B cell (primary cell): ENCODE measurements at regions not wholly inside any gene's neighbourhood (a gene's known extent, or its start where the extent isn't known, plus 50 kb on each side); places are given as distances from the start of the nearest gene placed in this dataset.

Source experiments
- ATAC-seq: fragments of 200-7000 bp; cut with Tn5 transposase; one replicate; pipeline ENCODE4 v1.10.0; 2021; ENCODE audit warnings: low read depth, mild to moderate bottlenecking, moderate number of reproducible peaks, moderate library complexity
- CTCF ChIA-PET: fragments of 350-600 bp; sonication (Branson Sonifier 250); formaldehyde crosslinking; loops from one replicate; lab custom pipeline; 2021; ENCODE audit warnings: antibody characterized with exemption, inconsistent platforms; lab: Charles Lee
- POLR2A ChIA-PET: fragments of 350-600 bp; sonication (Branson Sonifier 250); formaldehyde crosslinking; loops from one replicate; lab custom pipeline; 2021; ENCODE audit warnings: antibody characterized with exemption; lab: Charles Lee
- DNase-seq: peaks from one replicate; pipeline ENCODE4 v3.0.0; 2013
- H2AFZ ChIP-seq: 2 replicates; pipeline ENCODE4 v1.6.1; 2012; ENCODE audit warnings: mild to moderate bottlenecking, low read depth, low read length; ENCODE audit not compliant: insufficient read depth, poor library complexity, severe bottlenecking
- H3K27ac ChIP-seq, 2 donors: 1 replicate in 1 of 2; 2 replicates in 1 of 2; pipeline ENCODE4 v1.5.1; 2012 to 2013; ENCODE audit warnings: low read length in 2 of 2, mild to moderate bottlenecking in 2 of 2, moderate library complexity in 1 of 2
- H3K27me3 ChIP-seq, 4 experiments: fragments of 200-600 bp in 1 of 4; sonication (generic) in 1 of 4; replicated peaks in 1 of 4; 1 replicate in 2 of 4; 2 replicates in 2 of 4; pipeline versions ENCODE4 v1.6.1 to v1.7.0; 2013 to 2016; ENCODE audit warnings: low read length in 3 of 4, mild to moderate bottlenecking in 2 of 4, mixed read lengths in 1 of 4, moderate library complexity in 1 of 4; ENCODE audit not compliant: insufficient read depth in 4 of 4, control insufficient read depth in 3 of 4; ENCODE audit errors: control extremely low read depth in 1 of 4
- H3K36me3 ChIP-seq, 2 experiments: replicated peaks in 1 of 2; 1 replicate in 1 of 2; 2 replicates in 1 of 2; pipeline versions ENCODE4 v1.6.1 to v1.7.1; 2013; ENCODE audit warnings: low read length in 1 of 2; ENCODE audit not compliant: insufficient read depth in 2 of 2, control insufficient read depth in 1 of 2; ENCODE audit errors: control extremely low read depth in 1 of 2, extremely low read depth in 1 of 2
- H3K4me1 ChIP-seq, 2 donors: fragments of 200-600 bp in 1 of 2; sonication (generic) in 1 of 2; 1 replicate in 1 of 2; 2 replicates in 1 of 2; pipeline versions ENCODE4 v1.5.1 to v1.6.1; 2013 to 2017; ENCODE audit warnings: low read length in 2 of 2; ENCODE audit not compliant: control insufficient read depth in 2 of 2, insufficient read depth in 2 of 2
- H3K4me2 ChIP-seq: replicated peaks from 2 replicates; pipeline ENCODE3; 2012; ENCODE audit warnings: mild to moderate bottlenecking, low read depth, low read length; ENCODE audit not compliant: poor library complexity, severe bottlenecking
- H3K4me3 ChIP-seq, 5 experiments: fragments of 200-600 bp in 1 of 5; sonication (generic) in 1 of 5; 1 replicate in 3 of 5; 2 replicates in 2 of 5; pipeline versions ENCODE4 v1.5.1 to v1.7.0; 2011 to 2016; ENCODE audit warnings: low read length in 4 of 5, mild to moderate bottlenecking in 4 of 5, low read depth in 2 of 5, control low read depth in 1 of 5, moderate library complexity in 1 of 5; ENCODE audit not compliant: insufficient read depth in 1 of 5; ENCODE audit errors: control extremely low read depth in 1 of 5, extremely low read depth in 1 of 5
- H3K79me2 ChIP-seq: fragments of 200-600 bp; sonication (generic); one replicate; pipeline ENCODE4 v1.6.0; 2016; ENCODE audit warnings: low read length; ENCODE audit not compliant: control insufficient read depth, insufficient read depth
- H3K9ac ChIP-seq: fragments of 200-600 bp; sonication (generic); 2 replicates; pipeline ENCODE4 v1.6.1; 2017; ENCODE audit warnings: mild to moderate bottlenecking, low read length, moderate library complexity
- H3K9me3 ChIP-seq, 3 donors: one replicate each; pipeline versions ENCODE4 v1.6.1 to v1.7.1; 2013; ENCODE audit warnings: low read length in 2 of 3; ENCODE audit not compliant: control insufficient read depth in 2 of 3, insufficient read depth in 1 of 3; ENCODE audit errors: control extremely low read depth in 1 of 3
- H4K20me1 ChIP-seq: 2 replicates; pipeline ENCODE4 v1.6.0; 2012; ENCODE audit warnings: mild to moderate bottlenecking, low read length; ENCODE audit not compliant: insufficient read depth, control insufficient read depth, poor library complexity, severe bottlenecking
- H3K27ac Mint-ChIP-seq: one replicate; pipeline ENCODE4 v1.8.0; 2021; ENCODE audit warnings: mixed read lengths
- H3K27me3 Mint-ChIP-seq: one replicate; pipeline ENCODE4 v1.8.0; 2021; ENCODE audit warnings: mixed read lengths
- H3K4me1 Mint-ChIP-seq: one replicate; pipeline ENCODE4 v1.8.0; 2021; ENCODE audit warnings: mixed read lengths
- H3K4me3 Mint-ChIP-seq: one replicate; pipeline ENCODE4 v1.8.0; 2021; ENCODE audit warnings: mixed read lengths
- H3K9me3 Mint-ChIP-seq: one replicate; pipeline ENCODE4 v1.8.0; 2022; ENCODE audit warnings: mixed read lengths; ENCODE audit not compliant: insufficient read depth
- CTCF ChIP-seq: fragments of 200-600 bp; IDR thresholded peaks from one replicate; pipeline ENCODE4 v1.8.0; 2022; ENCODE audit warnings: antibody characterized with exemption, mild to moderate bottlenecking
- EZH2 ChIP-seq: IDR thresholded peaks from 2 replicates; pipeline ENCODE4 v1.6.1; 2012; ENCODE audit warnings: borderline replicate concordance, low read depth, mild to moderate bottlenecking, moderate library complexity, low read length; ENCODE audit not compliant: insufficient read depth, poor library complexity, severe bottlenecking
- WGBS: methylation state at CpG from one replicate; pipeline ENCODE4 v1.1.5; 2013; ENCODE audit warnings: missing lambda C conversion rate; ENCODE audit not compliant: insufficient coverage; 5-methylcytosine and 5-hydroxymethylcytosine counted together
- intact Hi-C: fragments of 100-400 bp; cut with micrococcal nuclease; formaldehyde crosslinking; loops from one replicate; pipeline ENCODE4 v1.10.0; 2022

GRCh38 chr5:155408465-155408864 lies 394.9 kb downstream of the KIF4B start:
- TF ChIP-seq EZH2: no peak
- no peaks in the 10 kb centered on the region for H3K36me3 ChIP-seq
- H3K4me1 Mint-ChIP-seq: peaks cover 6% of the 10 kb centered on the region
- H3K9me3 Mint-ChIP-seq: peaks cover 9% of the 10 kb centered on the region
- peaks cover 0 to 3% (median 0%) of the 10 kb centered on the region in 3 donors for H3K9me3 ChIP-seq
- H2AFZ ChIP-seq: no peak overlapping the region
- no peak overlapping the region for H3K9ac ChIP-seq
- no peaks in the 10 kb centered on the region for H3K79me2 ChIP-seq
- ATAC-seq (no peak), DNase-seq (no peak)
- no peaks in the 10 kb centered on the region for H4K20me1 ChIP-seq
- no peak overlapping the region for H3K4me3 ChIP-seq
- H3K27me3 ChIP-seq: no peaks in the 10 kb centered on the region
- H3K4me3 Mint-ChIP-seq: no peak overlapping the region
- 93% methylated on average over 3 of the region's 5 CpGs for WGBS
- intact Hi-C loops: no loop called here
- no peak overlapping the region for H3K4me2 ChIP-seq
- ChIA-PET POLR2A (no interaction called here), CTCF (no interaction called here)
- no peak overlapping the region for H3K27ac ChIP-seq
- H3K27me3 Mint-ChIP-seq: peaks cover 7% of the 10 kb centered on the region
- no peak overlapping the region for H3K27ac Mint-ChIP-seq
- H3K4me1 ChIP-seq: no peaks in the 10 kb centered on the region

- Histone ChIP-seq H4K20me1 (no peaks in the 10 kb centered on the region), H3K4me3 (no peak overlapping the region), H2AFZ (no peak overlapping the region), H3K36me3 (no peaks in the 10 kb centered on the region), H3K79me2 (no peaks in the 10 kb centered on the region), H3K9me3 (no peaks in the 10 kb centered on the region), H3K4me2 (no peak overlapping the region), H3K9ac (no peak overlapping the region), H3K4me1 (no peaks in the 10 kb centered on the region), H3K27me3 (no peaks in the 10 kb centered on the region), H3K27ac (no peak overlapping the region)
- TF ChIP-seq CTCF: no peak
- no peak for TF ChIP-seq EZH2
- intact Hi-C loops: no loop called here
- Mint-ChIP-seq H3K27me3 (peaks cover 17% of the 10 kb centered on the region), H3K4me1 (peaks cover 3% of the 10 kb centered on the region), H3K9me3 (peaks cover 3% of the 10 kb centered on the region), H3K4me3 (no peak overlapping the region), H3K27ac (no peak overlapping the region)
- POLR2A ChIA-PET: no interaction called here
- no peak for ATAC-seq
- DNase-seq: no peak
- CTCF ChIA-PET: no interaction called here
- no CpG with 5 or more reads among the region's 1 CpG for WGBS
Measured at GRCh38 chr5:155416765-155417164, 403.2 kb downstream of the KIF4B start.
